AG08395 (cell line): ENCODE measurements at regions not wholly inside any gene's neighbourhood (a gene's known extent, or its start where the extent isn't known, plus 50 kb on each side); places are given as distances from the start of the nearest gene placed in this dataset.

Experiments
- DNase-seq: peaks from one replicate; pipeline ENCODE4 v3.0.0; 2012; ENCODE audit warnings: mixed read lengths, low spot score

GRCh38 chr3:177935047-177935446 is 601.2 kb upstream of the KCNMB2 start:
- DNase-seq: no peak

GRCh38 chr3:177936721-177937120 is 599.5 kb upstream of the KCNMB2 start:
- no peak for DNase-seq

GRCh38 chr3:177942911-177943310 is 593.3 kb upstream of the KCNMB2 start:
- no peak for DNase-seq

GRCh38 chr3:177944228-177944661 is 592.0 kb upstream of the KCNMB2 start:
- DNase-seq: no peak

- DNase-seq: no peak
Observed at GRCh38 chr3:177946048-177946447, 590.2 kb upstream of the KCNMB2 start.

- no peak for DNase-seq
Observed at GRCh38 chr3:177946497-177946896, 589.7 kb upstream of the KCNMB2 start.

GRCh38 chr3:177946936-177947335 is 589.3 kb upstream of the KCNMB2 start:
- DNase-seq: no peak

- DNase-seq: no peak
Observed at GRCh38 chr3:177947901-177948300, 588.3 kb upstream of the KCNMB2 start.

- no peak for DNase-seq
Observed at GRCh38 chr3:177948716-177949425, 587.4 kb upstream of the KCNMB2 start.

GRCh38 chr3:177959188-177959587 is 577.0 kb upstream of the KCNMB2 start:
- no peak for DNase-seq

GRCh38 chr3:177960014-177960413 is 576.2 kb upstream of the KCNMB2 start:
- DNase-seq: peak; percentile 8

- no peak for DNase-seq
Observed at GRCh38 chr3:177960722-177961121, 575.5 kb upstream of the KCNMB2 start.

GRCh38 chr3:177961784-177962183 is 574.5 kb upstream of the KCNMB2 start:
- no peak for DNase-seq

- DNase-seq: no peak
Observed at GRCh38 chr3:177966493-177966892, 569.7 kb upstream of the KCNMB2 start.

GRCh38 chr3:177968891-177969290 is 567.3 kb upstream of the KCNMB2 start:
- no peak for DNase-seq

- peak; percentile 45 for DNase-seq
Observed at GRCh38 chr3:177973241-177973840, 562.9 kb upstream of the KCNMB2 start.

GRCh38 chr3:177976241-177976640 is 560.0 kb upstream of the KCNMB2 start:
- DNase-seq: no peak

- no peak for DNase-seq
Observed at GRCh38 chr3:177976866-177977265, 559.4 kb upstream of the KCNMB2 start.

GRCh38 chr3:177977381-177978158 is 558.7 kb upstream of the KCNMB2 start:
- DNase-seq: peak; percentile 84

GRCh38 chr3:177978946-177979345 is 557.3 kb upstream of the KCNMB2 start:
- DNase-seq: no peak

GRCh38 chr3:177979703-177980102 is 556.5 kb upstream of the KCNMB2 start:
- DNase-seq: no peak

- DNase-seq: no peak
Observed at GRCh38 chr3:177981576-177981975, 554.7 kb upstream of the KCNMB2 start.

GRCh38 chr3:177982034-177982433 is 554.2 kb upstream of the KCNMB2 start:
- peak; percentile 46 for DNase-seq
